Breast epithelium (tissue), 4 donors: ENCODE measurements at regions not wholly inside any gene's neighbourhood (a gene's known extent, or its start where the extent isn't known, plus 50 kb on each side); places are given as distances from the start of the nearest gene placed in this dataset.

ENCODE experiments used
- DNase-seq, 2 donors: peaks; one replicate each; pipeline ENCODE4 v3.0.0-alpha.2; 2019; ENCODE audit warnings: low spot score in 2 of 2
- H3K27ac ChIP-seq, 2 donors: fragments of 200-600 bp; sonication (generic) in 1 of 2; one replicate each; pipeline ENCODE4 v1.5.1; 2016 to 2019; ENCODE audit warnings: mild to moderate bottlenecking in 1 of 2
- H3K27me3 ChIP-seq, 2 donors: fragments of 200-600 bp; sonication (generic) in 1 of 2; one replicate each; pipeline versions ENCODE4 v1.5.1 to v1.6.0; 2017 to 2019; ENCODE audit warnings: control low read depth in 1 of 2, mild to moderate bottlenecking in 1 of 2
- H3K36me3 ChIP-seq: fragments of 200-600 bp; one replicate; pipeline ENCODE4 v1.5.1; 2019
- H3K4me1 ChIP-seq, 2 donors: fragments of 200-600 bp; sonication (generic); one replicate each; pipeline ENCODE4 v1.5.1; 2016 to 2019; ENCODE audit warnings: control low read depth in 1 of 2
- H3K4me3 ChIP-seq, 3 donors: fragments of 200-600 bp; sonication (generic); 1 replicate in 2 of 3; 2 replicates in 1 of 3; pipeline ENCODE4 v1.5.1; 2016 to 2019; ENCODE audit warnings: mild to moderate bottlenecking in 3 of 3, moderate library complexity in 2 of 3
- H3K9me3 ChIP-seq, 2 donors: fragments of 200-600 bp; sonication (generic) in 1 of 2; one replicate each; pipeline ENCODE4 v1.5.1; 2016 to 2019; ENCODE audit warnings: control low read depth in 1 of 2
- POLR2A ChIP-seq: fragments of 450-650 bp; IDR thresholded peaks from one replicate; pipeline ENCODE4 v1.6.1; 2016; ENCODE audit warnings: antibody characterized with exemption, mild to moderate bottlenecking, moderate library complexity
- POLR2AphosphoS5 ChIP-seq, 3 donors: sonication (generic); formaldehyde crosslinking; IDR thresholded peaks; one replicate each; pipeline ENCODE4 v1.6.1; 2017; ENCODE audit warnings: antibody characterized with exemption in 3 of 3
- intact Hi-C: fragments of 100-400 bp; cut with DNase I; formaldehyde crosslinking; loops from one replicate; pipeline ENCODE4 v1.15.1; 2023; ENCODE audit warnings: low total_unique reads
- TF ChIP-seq, protein P1 (sequence below), 3 donors: fragments of 450-650 bp; IDR thresholded peaks; one replicate each; pipeline ENCODE4 v1.5.1; 2016 to 2017; ENCODE audit warnings: antibody characterized with exemption in 3 of 3, mild to moderate bottlenecking in 3 of 3, moderate library complexity in 3 of 3

DNA sequence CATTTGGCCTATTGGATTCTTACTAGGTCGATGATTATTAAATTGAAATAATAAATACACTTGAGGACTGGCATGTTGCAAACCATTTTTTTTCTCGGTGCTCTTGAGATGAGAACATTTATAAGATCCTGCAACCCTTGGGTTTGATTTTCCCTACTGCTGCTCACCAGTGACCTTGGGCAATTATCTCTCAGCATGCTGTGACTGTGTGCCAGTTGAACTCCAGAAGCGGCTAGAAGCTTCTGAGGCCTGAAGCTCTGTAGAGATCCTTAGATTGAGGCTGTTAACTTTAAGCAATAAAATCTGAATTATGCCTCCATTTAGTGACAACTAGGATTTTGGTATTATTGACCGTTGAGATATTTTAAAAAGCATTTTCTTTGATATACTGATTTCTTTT is 489.8 kb downstream of the MAT2B start:
- TF ChIP-seq, protein P1, sequence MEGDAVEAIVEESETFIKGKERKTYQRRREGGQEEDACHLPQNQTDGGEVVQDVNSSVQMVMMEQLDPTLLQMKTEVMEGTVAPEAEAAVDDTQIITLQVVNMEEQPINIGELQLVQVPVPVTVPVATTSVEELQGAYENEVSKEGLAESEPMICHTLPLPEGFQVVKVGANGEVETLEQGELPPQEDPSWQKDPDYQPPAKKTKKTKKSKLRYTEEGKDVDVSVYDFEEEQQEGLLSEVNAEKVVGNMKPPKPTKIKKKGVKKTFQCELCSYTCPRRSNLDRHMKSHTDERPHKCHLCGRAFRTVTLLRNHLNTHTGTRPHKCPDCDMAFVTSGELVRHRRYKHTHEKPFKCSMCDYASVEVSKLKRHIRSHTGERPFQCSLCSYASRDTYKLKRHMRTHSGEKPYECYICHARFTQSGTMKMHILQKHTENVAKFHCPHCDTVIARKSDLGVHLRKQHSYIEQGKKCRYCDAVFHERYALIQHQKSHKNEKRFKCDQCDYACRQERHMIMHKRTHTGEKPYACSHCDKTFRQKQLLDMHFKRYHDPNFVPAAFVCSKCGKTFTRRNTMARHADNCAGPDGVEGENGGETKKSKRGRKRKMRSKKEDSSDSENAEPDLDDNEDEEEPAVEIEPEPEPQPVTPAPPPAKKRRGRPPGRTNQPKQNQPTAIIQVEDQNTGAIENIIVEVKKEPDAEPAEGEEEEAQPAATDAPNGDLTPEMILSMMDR (IDR thresholded peaks at IDR 0.05): no peak
- TF ChIP-seq POLR2A (no peak), POLR2AphosphoS5 (IDR thresholded peaks at IDR 0.05) (no peak)
- Histone ChIP-seq H3K4me1 (no peaks in the 10 kb centered on the region), H3K36me3 (no peaks in the 10 kb centered on the region), H3K9me3 (no peaks in the 10 kb centered on the region), H3K27me3 (no peaks in the 10 kb centered on the region), H3K27ac (no peak overlapping the region), H3K4me3 (no peak overlapping the region)
- intact Hi-C loops: no loop called here
- DNase-seq: no peak

DNA sequence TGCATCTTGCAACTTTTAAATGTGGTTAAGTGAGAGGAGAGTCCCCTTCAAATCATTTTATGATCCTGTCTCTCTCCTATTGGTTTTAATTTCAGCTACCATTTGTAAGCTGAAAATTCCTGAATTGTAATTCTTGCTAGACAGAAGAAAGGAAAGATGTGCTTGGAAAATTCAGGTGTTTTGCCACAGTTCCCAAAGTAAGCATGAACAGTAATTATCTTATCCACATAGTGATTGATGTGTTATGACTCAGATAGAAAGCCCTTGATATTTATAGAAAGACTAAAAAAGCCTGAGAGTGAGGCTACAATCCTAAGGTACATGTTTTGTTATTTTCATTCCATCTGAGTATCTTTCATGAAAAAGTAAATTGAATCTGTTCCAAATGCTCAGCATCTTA is 492.5 kb downstream of the MAT2B start:
- DNase-seq: no peak
- no peaks in the 10 kb centered on the region for H3K9me3 ChIP-seq
- TF ChIP-seq POLR2AphosphoS5 (IDR thresholded peaks at IDR 0.05) (no peak), POLR2A (no peak)
- TF ChIP-seq, protein P1 (IDR thresholded peaks at IDR 0.05): no peak
- H3K36me3 ChIP-seq: no peaks in the 10 kb centered on the region
- no peak overlapping the region for H3K27ac ChIP-seq
- H3K27me3 ChIP-seq: no peaks in the 10 kb centered on the region
- H3K4me1 ChIP-seq: no peaks in the 10 kb centered on the region
- no peak overlapping the region for H3K4me3 ChIP-seq
- intact Hi-C loops: no loop called here

DNA sequence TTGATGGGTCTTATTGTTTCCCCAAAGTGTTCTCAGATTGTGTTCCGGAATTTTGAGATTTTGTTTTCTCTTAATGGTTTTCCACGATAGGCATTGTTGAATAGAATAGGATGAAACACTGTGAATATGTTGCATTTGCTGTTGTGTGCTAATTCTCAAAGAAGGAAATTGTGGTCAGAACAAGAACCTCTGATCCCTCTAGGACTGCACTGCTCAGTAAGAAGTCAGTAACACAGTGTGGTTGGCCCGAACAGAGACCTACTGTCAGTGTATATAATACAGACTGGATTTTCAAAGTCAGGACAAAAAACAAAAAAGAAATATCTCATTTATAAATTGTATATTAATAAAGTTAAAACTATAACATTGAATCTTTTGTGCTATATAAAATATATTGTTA is 494.8 kb downstream of the MAT2B start:
- Histone ChIP-seq H3K4me3 (no peak overlapping the region), H3K27me3 (no peaks in the 10 kb centered on the region), H3K27ac (no peak overlapping the region), H3K9me3 (no peaks in the 10 kb centered on the region), H3K4me1 (no peaks in the 10 kb centered on the region), H3K36me3 (no peaks in the 10 kb centered on the region)
- no peak for DNase-seq
- intact Hi-C loops: no loop called here
- TF ChIP-seq POLR2AphosphoS5 (IDR thresholded peaks at IDR 0.05): no peak
- TF ChIP-seq, protein P1 (IDR thresholded peaks at IDR 0.05): no peak
- no peak for TF ChIP-seq POLR2A

DNA sequence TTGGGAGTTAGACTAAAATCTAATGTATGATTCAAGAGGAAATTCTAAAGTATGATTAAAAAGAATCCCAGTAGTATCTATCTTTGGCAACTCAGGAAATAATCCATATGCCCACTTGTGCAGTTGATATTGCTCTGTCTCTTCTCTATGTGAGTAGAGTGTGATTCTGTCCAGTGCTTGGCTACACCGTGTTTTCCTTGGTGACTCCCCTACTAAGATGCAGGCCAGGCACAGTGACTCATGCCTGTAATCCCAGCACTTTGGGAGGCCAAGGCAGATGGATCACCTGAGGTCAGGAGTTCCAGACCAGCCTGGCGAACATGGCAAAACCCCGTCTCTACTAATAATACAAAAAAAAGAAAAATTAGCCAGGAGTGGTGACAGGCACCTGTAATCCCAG is 495.4 kb downstream of the MAT2B start:
- TF ChIP-seq, protein P1 (IDR thresholded peaks at IDR 0.05): no peak
- TF ChIP-seq POLR2AphosphoS5 (IDR thresholded peaks at IDR 0.05) (no peak), POLR2A (no peak)
- Histone ChIP-seq H3K27me3 (no peaks in the 10 kb centered on the region), H3K27ac (no peak overlapping the region), H3K9me3 (no peaks in the 10 kb centered on the region), H3K36me3 (no peaks in the 10 kb centered on the region), H3K4me1 (no peaks in the 10 kb centered on the region), H3K4me3 (no peak overlapping the region)
- intact Hi-C loops: no loop called here
- DNase-seq: no peak

DNA sequence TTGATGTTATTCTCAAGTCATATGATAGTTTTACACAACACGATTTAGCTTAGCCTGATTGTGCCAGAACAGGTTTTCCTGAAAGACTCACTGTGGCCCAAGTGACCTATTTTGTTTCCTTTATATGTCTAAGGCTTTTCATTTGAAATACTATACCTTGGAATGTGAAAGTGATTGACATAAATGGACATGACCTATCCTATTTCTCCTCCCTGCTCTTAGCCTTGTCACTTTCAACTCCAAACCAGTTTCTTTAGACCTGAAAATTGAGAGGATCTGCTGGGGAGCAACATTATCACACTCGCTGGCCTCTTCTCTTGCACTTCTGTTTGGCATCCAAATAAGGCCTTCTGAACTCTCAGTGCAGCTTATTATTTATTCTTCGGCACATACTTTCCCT is 496.8 kb downstream of the MAT2B start:
- H3K9me3 ChIP-seq: no peaks in the 10 kb centered on the region
- no peaks in the 10 kb centered on the region for H3K36me3 ChIP-seq
- no peak overlapping the region for H3K4me3 ChIP-seq
- H3K27ac ChIP-seq: no peak overlapping the region
- H3K4me1 ChIP-seq: no peaks in the 10 kb centered on the region
- intact Hi-C loops: no loop called here
- DNase-seq: no peak
- TF ChIP-seq, protein P1 (IDR thresholded peaks at IDR 0.05): no peak
- no peak for TF ChIP-seq POLR2AphosphoS5 (IDR thresholded peaks at IDR 0.05)
- H3K27me3 ChIP-seq: no peaks in the 10 kb centered on the region
